OCI-LY3 (cell line): ENCODE measurements at regions not wholly inside any gene's neighbourhood (a gene's known extent, or its start where the extent isn't known, plus 50 kb on each side); places are given as distances from the start of the nearest gene placed in this dataset.
"Not testable (repeated sequence)": the region's sequence is repeated elsewhere in the genome, so short reads cannot be mapped to it uniquely, and the experiment has no call there.

Experiments
- H2AFZ ChIP-seq: fragments of 200-600, 300-600 bp; shearing (Covaris generic); 2 replicates; pipeline ENCODE4 v1.6.0; 2014; ENCODE audit warnings: antibody characterized with exemption, low read depth, low read length
- H3K27ac ChIP-seq: fragments of 200-600, 300-600 bp; sonication (generic); 2 replicates; pipeline ENCODE4 v1.5.1; 2014; ENCODE audit warnings: mild to moderate bottlenecking, low read length, moderate library complexity, mixed read lengths
- H3K27me3 ChIP-seq: fragments of 200-600, 300-600 bp; sonication (generic); 2 replicates; pipeline ENCODE4 v1.6.1; 2014; ENCODE audit warnings: low read depth, low read length, mixed read lengths
- H3K36me3 ChIP-seq: fragments of 200-600, 300-600 bp; sonication (generic); replicated peaks from 2 replicates; pipeline ENCODE3; 2014; ENCODE audit warnings: low read depth, low read length, mixed read lengths
- H3K4me1 ChIP-seq: fragments of 300-600, 200-600 bp; sonication (generic); 2 replicates; pipeline ENCODE4 v1.6.1; 2014; ENCODE audit warnings: low read length, mixed read lengths
- H3K4me2 ChIP-seq: fragments of 200-600, 300-600 bp; sonication (generic); 2 replicates; pipeline ENCODE4 v1.6.1; 2014; ENCODE audit warnings: low read length, mixed read lengths
- H3K4me3 ChIP-seq: fragments of 300-600, 200-600 bp; sonication (generic); 2 replicates; pipeline ENCODE4 v1.5.1; 2014; ENCODE audit warnings: antibody characterized with exemption, mild to moderate bottlenecking, low read length, moderate library complexity
- H3K79me2 ChIP-seq: fragments of 300-600, 200-600 bp; shearing (Covaris generic); 2 replicates; pipeline ENCODE4 v1.6.1; 2014; ENCODE audit warnings: mild to moderate bottlenecking, low read length, mixed read lengths
- H3K9ac ChIP-seq: fragments of 300-600, 200-600 bp; shearing (Covaris generic); 2 replicates; pipeline ENCODE4 v1.6.0; 2014; ENCODE audit warnings: mild to moderate bottlenecking, low read length, moderate library complexity
- H3K9me3 ChIP-seq: fragments of 200-600, 300-600 bp; shearing (Covaris generic); 2 replicates; pipeline ENCODE4 v1.6.1; 2014; ENCODE audit warnings: low read length, mixed read lengths; ENCODE audit not compliant: insufficient read depth
- H4K20me1 ChIP-seq: fragments of 200-600, 300-600 bp; sonication (generic); 2 replicates; pipeline ENCODE4 v1.6.1; 2016; ENCODE audit warnings: low read length, mixed read lengths; ENCODE audit not compliant: insufficient read depth
- CTCF ChIP-seq: fragments of 200-600, 300-600 bp; sonication (generic); IDR thresholded peaks from 2 replicates; pipeline ENCODE4 v1.5.1; 2014; ENCODE audit warnings: antibody characterized with exemption, low read length, low read depth
- EZH2phosphoT487 ChIP-seq: fragments of 200-600 bp; shearing (Covaris generic); IDR thresholded peaks from 2 replicates; pipeline ENCODE4 v1.6.1; 2018; ENCODE audit warnings: antibody characterized with exemption, mixed run types, low read depth

DNA sequence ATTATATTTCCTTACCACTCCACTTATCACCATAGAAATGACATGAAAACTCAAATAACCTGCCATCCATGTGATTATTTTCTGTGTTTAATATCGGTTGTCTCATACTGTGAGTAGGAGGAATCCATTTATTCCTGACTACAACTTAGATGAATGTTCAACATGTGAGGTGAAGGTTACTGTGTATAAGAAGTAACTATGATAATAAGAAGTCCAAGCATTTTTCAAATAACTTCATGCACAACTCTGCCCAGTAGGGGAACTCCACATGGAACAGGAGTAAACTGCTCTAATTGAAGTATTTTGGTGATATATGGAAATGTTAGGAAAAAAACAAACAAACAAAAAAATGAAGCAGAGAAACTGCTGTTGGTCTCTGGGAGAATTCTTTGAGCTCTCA lies 447.5 kb upstream of the GRIN3A start:
- H3K4me2 ChIP-seq: no peak overlapping the region
- no peaks in the 10 kb centered on the region for H3K79me2 ChIP-seq
- no peak overlapping the region for H3K4me3 ChIP-seq
- no peak overlapping the region for H2AFZ ChIP-seq
- H3K4me1 ChIP-seq: no peaks in the 10 kb centered on the region
- TF ChIP-seq EZH2phosphoT487 (no peak), CTCF (no peak)
- no peaks in the 10 kb centered on the region for H3K36me3 ChIP-seq
- H4K20me1 ChIP-seq: no peaks in the 10 kb centered on the region
- H3K27ac ChIP-seq: no peak overlapping the region
- no peak overlapping the region for H3K9ac ChIP-seq
- H3K27me3 ChIP-seq: no peaks in the 10 kb centered on the region
- no peaks in the 10 kb centered on the region for H3K9me3 ChIP-seq

DNA sequence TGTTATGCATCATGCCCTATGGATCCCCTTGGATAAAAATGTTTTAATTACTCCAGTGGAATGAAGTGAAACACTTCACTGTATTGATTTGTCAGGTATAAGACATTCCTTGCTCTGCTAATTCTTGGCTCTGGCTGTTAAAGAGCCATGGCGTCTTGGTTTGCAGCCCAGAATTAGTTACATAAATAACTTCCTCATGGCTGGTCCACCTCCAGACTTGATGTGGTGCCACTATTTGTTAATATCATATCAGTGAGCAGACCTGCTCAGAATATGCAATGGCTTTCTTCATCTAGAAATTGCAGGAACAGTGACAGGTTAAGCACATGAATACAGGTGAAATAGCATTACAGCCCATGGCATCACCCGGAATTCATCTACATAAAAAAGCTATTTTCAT lies 446.9 kb upstream of the GRIN3A start:
- Histone ChIP-seq H3K4me3 (no peak overlapping the region), H3K9me3 (no peaks in the 10 kb centered on the region), H3K4me1 (no peaks in the 10 kb centered on the region), H3K36me3 (no peaks in the 10 kb centered on the region), H4K20me1 (no peaks in the 10 kb centered on the region), H3K9ac (no peak overlapping the region), H3K27ac (no peak overlapping the region), H3K79me2 (no peaks in the 10 kb centered on the region), H2AFZ (no peak overlapping the region), H3K4me2 (no peak overlapping the region), H3K27me3 (no peaks in the 10 kb centered on the region)
- TF ChIP-seq CTCF: no peak

GRCh38 chr9:102178811-102179210 lies 440.4 kb upstream of the GRIN3A start:
- H3K9ac ChIP-seq: no peak overlapping the region
- no peak overlapping the region for H3K4me3 ChIP-seq
- no peaks in the 10 kb centered on the region for H4K20me1 ChIP-seq
- no peaks in the 10 kb centered on the region for H3K36me3 ChIP-seq
- TF ChIP-seq EZH2phosphoT487: no peak
- TF ChIP-seq CTCF: no peak
- H3K27me3 ChIP-seq: no peaks in the 10 kb centered on the region
- H3K4me2 ChIP-seq: no peak overlapping the region
- H3K9me3 ChIP-seq: no peaks in the 10 kb centered on the region
- H2AFZ ChIP-seq: no peak overlapping the region
- no peaks in the 10 kb centered on the region for H3K4me1 ChIP-seq
- H3K79me2 ChIP-seq: no peaks in the 10 kb centered on the region
- no peak overlapping the region for H3K27ac ChIP-seq

DNA sequence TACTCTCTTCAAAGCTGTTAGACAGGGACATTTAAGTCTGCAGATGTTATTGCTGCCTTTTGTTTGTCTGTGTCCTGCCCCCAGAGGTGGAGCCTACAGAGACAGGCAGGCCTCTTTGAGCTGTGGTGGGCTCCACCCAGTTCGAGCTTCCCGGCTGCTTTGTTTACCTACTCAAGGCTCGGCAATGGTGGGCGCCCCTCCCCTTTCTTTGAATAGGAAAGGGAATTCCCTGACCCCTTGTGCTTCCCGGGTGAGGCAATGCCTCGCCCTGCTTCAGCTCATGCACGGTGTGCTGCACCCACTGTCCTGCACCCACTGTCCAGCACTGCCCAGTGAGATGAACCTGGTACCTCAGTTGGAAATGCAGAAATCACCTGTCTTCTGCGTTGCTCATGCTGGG lies 435.8 kb upstream of the GRIN3A start:
- not testable (repeated sequence) for H3K4me1 ChIP-seq, H4K20me1 ChIP-seq, H3K36me3 ChIP-seq

GRCh38 chr9:102164247-102164646 lies 425.8 kb upstream of the GRIN3A start:
- no peak overlapping the region for H3K27ac ChIP-seq

More for the DNA sequence above, 435.8 kb upstream of the GRIN3A start:
- not testable (repeated sequence) for H3K4me2 ChIP-seq, H3K79me2 ChIP-seq, H3K4me3 ChIP-seq, H2AFZ ChIP-seq, H3K27ac ChIP-seq, H3K9ac ChIP-seq, H3K27me3 ChIP-seq, H3K9me3 ChIP-seq

DNA sequence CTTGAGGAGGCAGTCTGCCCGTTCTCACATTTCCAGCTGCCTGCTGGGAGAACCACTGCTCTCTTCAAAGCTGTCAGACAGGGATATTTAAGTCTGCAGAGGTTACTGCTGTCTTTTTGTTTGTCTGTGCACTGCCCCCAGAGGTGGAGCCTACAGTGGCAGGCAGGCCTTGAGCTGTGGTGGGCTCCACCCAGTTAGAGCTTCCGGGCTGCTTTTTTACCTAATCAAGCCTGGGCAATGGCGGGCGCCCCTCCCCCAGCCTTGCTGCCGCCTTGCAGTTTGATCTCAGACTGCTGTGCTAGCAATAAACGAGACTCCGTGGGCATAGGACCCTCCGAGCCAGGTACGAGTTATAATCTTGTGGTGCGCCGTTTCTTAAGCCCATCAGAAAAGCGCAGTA lies 414.6 kb upstream of the GRIN3A start:
- H3K4me1 ChIP-seq, H3K36me3 ChIP-seq, H3K79me2 ChIP-seq, H2AFZ ChIP-seq, H3K27ac ChIP-seq, H3K4me2 ChIP-seq, H3K4me3 ChIP-seq, H3K27me3 ChIP-seq, H4K20me1 ChIP-seq, H3K9me3 ChIP-seq, H3K9ac ChIP-seq: not testable (repeated sequence)

More at GRCh38 chr9:102164247-102164646, 425.8 kb upstream of the GRIN3A start:
- H3K9ac ChIP-seq: no peak overlapping the region
- no peaks in the 10 kb centered on the region for H3K4me1 ChIP-seq
- no peak overlapping the region for H3K4me2 ChIP-seq
- no peaks in the 10 kb centered on the region for H3K36me3 ChIP-seq
- no peaks in the 10 kb centered on the region for H3K79me2 ChIP-seq
- no peak for TF ChIP-seq EZH2phosphoT487
- TF ChIP-seq CTCF: no peak
- no peak overlapping the region for H2AFZ ChIP-seq
- no peaks in the 10 kb centered on the region for H3K9me3 ChIP-seq
- no peaks in the 10 kb centered on the region for H4K20me1 ChIP-seq
- H3K4me3 ChIP-seq: no peak overlapping the region
- H3K27me3 ChIP-seq: no peaks in the 10 kb centered on the region
